Natural killer cell (primary cell): ENCODE measurements at regions not wholly inside any gene's neighbourhood (a gene's known extent, or its start where the extent isn't known, plus 50 kb on each side); places are given as distances from the start of the nearest gene placed in this dataset.

ENCODE experiments used
- ATAC-seq, 3 donors: fragments of 150-1000 bp in 2 of 3; fragments of 200-7000 bp in 1 of 3; cut with Tn5 transposase; 1 replicate in 1 of 3; 2 replicates in 2 of 3; pipeline ENCODE4 v1.10.0; 2021; ENCODE audit warnings: mild to moderate bottlenecking in 2 of 3, moderate library complexity in 2 of 3
- DNase-seq, 2 donors: peaks; one replicate each; pipeline versions ENCODE4 v3.0.0 to v3.0.0-alpha.2; 2013 to 2021; ENCODE audit warnings: mixed read lengths in 1 of 2
- H3K27ac ChIP-seq: one replicate; pipeline ENCODE4 v1.5.1; 2013; ENCODE audit warnings: mild to moderate bottlenecking, low read length
- H3K27me3 ChIP-seq: one replicate; pipeline ENCODE4 v1.6.1; 2013; ENCODE audit warnings: low read length; ENCODE audit not compliant: control insufficient read depth, insufficient read depth
- H3K36me3 ChIP-seq: one replicate; pipeline ENCODE4 v1.6.1; 2013; ENCODE audit warnings: low read length; ENCODE audit not compliant: control insufficient read depth, insufficient read depth
- H3K4me1 ChIP-seq: one replicate; pipeline ENCODE4 v1.6.1; 2013; ENCODE audit warnings: low read length; ENCODE audit not compliant: control insufficient read depth, insufficient read depth
- H3K4me3 ChIP-seq: one replicate; pipeline ENCODE4 v1.5.1; 2013; ENCODE audit warnings: low read length
- H3K9me3 ChIP-seq: one replicate; pipeline ENCODE4 v1.6.1; 2013; ENCODE audit warnings: low read length; ENCODE audit not compliant: control insufficient read depth, insufficient read depth
- H3K27ac Mint-ChIP-seq, 2 donors: one replicate each; pipeline ENCODE4 v1.8.0; 2022; ENCODE audit warnings: mild to moderate bottlenecking in 2 of 2, mixed read lengths in 2 of 2, moderate library complexity in 1 of 2
- H3K27me3 Mint-ChIP-seq, 2 donors: one replicate each; pipeline ENCODE4 v1.8.0; 2022; ENCODE audit warnings: low read depth in 2 of 2, mixed read lengths in 2 of 2
- H3K36me3 Mint-ChIP-seq: one replicate; pipeline ENCODE4 v1.8.0; 2022; ENCODE audit warnings: mixed read lengths
- H3K4me1 Mint-ChIP-seq, 2 donors: one replicate each; pipeline ENCODE4 v1.8.0; 2022; ENCODE audit warnings: mixed read lengths in 2 of 2
- H3K4me3 Mint-ChIP-seq: one replicate; pipeline ENCODE4 v1.8.0; 2022; ENCODE audit warnings: mild to moderate bottlenecking, moderate library complexity, mixed read lengths
- H3K9me3 Mint-ChIP-seq, 2 donors: one replicate each; pipeline ENCODE4 v1.8.0; 2022; ENCODE audit warnings: mixed read lengths in 2 of 2
- CTCF ChIP-seq: fragments of 200-600 bp; IDR thresholded peaks from one replicate; pipeline ENCODE4 v1.8.0; 2022; ENCODE audit warnings: antibody characterized with exemption
- WGBS: methylation state at CpG from one replicate; pipeline ENCODE4 v1.1.7; 2013; ENCODE audit warnings: missing lambda C conversion rate; ENCODE audit not compliant: insufficient coverage; 5-methylcytosine and 5-hydroxymethylcytosine counted together
- intact Hi-C: fragments of 100-400 bp; cut with micrococcal nuclease; formaldehyde crosslinking; loops from one replicate; pipeline ENCODE4 v1.14.2; 2022

- Mint-ChIP-seq H3K4me1 (no peaks in the 10 kb centered on the region), H3K4me3 (no peak overlapping the region), H3K36me3 (peaks cover 10% of the 10 kb centered on the region), H3K27ac (no peak overlapping the region), H3K27me3 (no peaks in the 10 kb centered on the region), H3K9me3 (peaks cover 8 to 15% of the 10 kb centered on the region in 2 donors)
- DNase-seq (no peak), ATAC-seq (no peak)
- Histone ChIP-seq H3K27ac (no peak overlapping the region), H3K27me3 (no peaks in the 10 kb centered on the region), H3K4me3 (no peak overlapping the region), H3K36me3 (no peaks in the 10 kb centered on the region), H3K9me3 (no peaks in the 10 kb centered on the region), H3K4me1 (no peaks in the 10 kb centered on the region)
- intact Hi-C loops: no loop called here
- WGBS: 58% methylated on average over 5 of the region's 5 CpGs
- TF ChIP-seq CTCF: no peak
Observed at GRCh38 chr14:28323951-28324741, 442.4 kb upstream of the FOXG1 start.

GRCh38 chr14:28340816-28341215 is 425.8 kb upstream of the FOXG1 start:
- H3K36me3 ChIP-seq: no peaks in the 10 kb centered on the region
- H3K27ac ChIP-seq: no peak overlapping the region
- ATAC-seq (no peak), DNase-seq (no peak)
- Mint-ChIP-seq H3K9me3 (peaks cover 6 to 15% of the 10 kb centered on the region in 2 donors), H3K27ac (no peak overlapping the region), H3K36me3 (no peaks in the 10 kb centered on the region), H3K27me3 (no peaks in the 10 kb centered on the region), H3K4me3 (no peak overlapping the region), H3K4me1 (no peaks in the 10 kb centered on the region)
- no peaks in the 10 kb centered on the region for H3K27me3 ChIP-seq
- intact Hi-C loops: no loop called here
- no peak for TF ChIP-seq CTCF
- no peak overlapping the region for H3K4me3 ChIP-seq
- no peaks in the 10 kb centered on the region for H3K4me1 ChIP-seq
- peaks cover 3% of the 10 kb centered on the region for H3K9me3 ChIP-seq

GRCh38 chr14:28344381-28344780 is 422.2 kb upstream of the FOXG1 start:
- intact Hi-C loops: no loop called here

More at GRCh38 chr14:28344381-28344780, 422.2 kb upstream of the FOXG1 start:
- TF ChIP-seq CTCF: no peak
- no peaks in the 10 kb centered on the region for H3K27me3 Mint-ChIP-seq
- ATAC-seq (no peak), DNase-seq (no peak)
- H3K36me3 Mint-ChIP-seq: peaks cover 7% of the 10 kb centered on the region
- no peaks in the 10 kb centered on the region for H3K27me3 ChIP-seq
- no peak overlapping the region for H3K27ac ChIP-seq
- no peaks in the 10 kb centered on the region for H3K36me3 ChIP-seq
- H3K4me1 ChIP-seq: no peaks in the 10 kb centered on the region
- H3K27ac Mint-ChIP-seq: no peak overlapping the region
- H3K4me3 Mint-ChIP-seq: no peak overlapping the region
- no peak overlapping the region for H3K4me3 ChIP-seq
- H3K4me1 Mint-ChIP-seq: no peaks in the 10 kb centered on the region
- peaks cover 13 to 29% of the 10 kb centered on the region in 2 donors for H3K9me3 Mint-ChIP-seq
- H3K9me3 ChIP-seq: peaks cover 8% of the 10 kb centered on the region
